GM19397 (cell line): ENCODE measurements at regions not wholly inside any gene's neighbourhood (a gene's known extent, or its start where the extent isn't known, plus 50 kb on each side); places are given as distances from the start of the nearest gene placed in this dataset.
"Not testable (repeated sequence)": the region's sequence is repeated elsewhere in the genome, so short reads cannot be mapped to it uniquely, and the experiment has no call there.

Experiments used
- ATAC-seq: cut with Tn5 transposase; IDR thresholded peaks from one replicate; pipeline ENCODE4 v1.9.1; 2021; ENCODE audit warnings: mild to moderate bottlenecking, moderate library complexity; ENCODE audit not compliant: unreplicated experiment

DNA sequence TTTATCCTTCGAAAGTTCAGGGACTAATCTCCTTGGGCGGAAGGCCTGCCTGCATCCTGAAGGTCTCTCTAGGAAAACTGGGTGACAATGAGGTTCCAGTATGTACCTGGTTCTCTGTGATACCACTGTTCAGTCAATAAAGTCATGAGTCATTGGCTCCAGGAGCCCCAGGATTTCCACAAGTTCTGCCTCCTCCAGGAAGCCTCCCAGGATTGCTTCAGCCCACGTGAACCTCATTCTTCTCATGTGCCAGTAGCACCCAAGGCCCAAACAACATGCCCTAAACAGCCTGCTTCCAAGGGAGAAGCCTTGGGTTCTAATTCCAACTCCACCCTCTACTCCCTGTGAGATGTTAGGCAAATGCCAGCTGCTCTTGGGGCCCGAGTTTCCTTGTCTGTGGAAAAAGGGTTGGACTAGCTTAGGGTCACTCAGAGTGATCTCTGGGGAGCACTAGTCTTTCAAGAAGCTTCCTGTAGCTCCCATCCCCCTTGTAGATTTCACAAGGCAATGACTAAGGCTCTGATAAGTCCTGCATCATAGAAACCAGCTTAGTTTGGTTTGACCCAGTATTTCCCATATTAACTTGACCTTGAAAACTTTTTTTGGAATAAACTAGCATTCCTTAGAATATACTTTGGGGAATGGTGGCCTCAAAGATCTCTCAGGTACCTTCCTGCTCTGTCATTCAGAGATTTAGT is 118.3 kb upstream of the ATP2B2 start:
- no peak for ATAC-seq

DNA sequence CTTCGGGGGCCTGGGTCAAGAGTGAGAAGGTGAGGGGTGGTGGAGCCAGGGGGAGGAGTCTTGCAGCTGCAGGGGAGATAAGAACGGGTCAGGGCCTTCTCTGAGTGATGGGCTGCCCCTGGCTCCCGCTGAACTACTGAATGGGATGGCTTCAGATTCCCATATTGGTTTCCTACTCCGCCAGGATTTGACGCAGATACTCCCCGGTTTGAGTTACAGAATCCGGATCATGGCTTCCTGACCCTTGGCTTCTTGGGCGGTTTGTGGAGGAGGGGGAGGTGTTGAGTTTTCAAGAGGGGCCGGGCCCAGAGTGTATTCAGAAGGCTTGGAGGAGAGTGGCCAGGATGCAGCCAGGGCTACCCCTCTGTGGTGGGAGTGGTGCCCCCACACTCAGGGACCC is 119.9 kb upstream of the ATP2B2 start:
- ATAC-seq = no peak

DNA sequence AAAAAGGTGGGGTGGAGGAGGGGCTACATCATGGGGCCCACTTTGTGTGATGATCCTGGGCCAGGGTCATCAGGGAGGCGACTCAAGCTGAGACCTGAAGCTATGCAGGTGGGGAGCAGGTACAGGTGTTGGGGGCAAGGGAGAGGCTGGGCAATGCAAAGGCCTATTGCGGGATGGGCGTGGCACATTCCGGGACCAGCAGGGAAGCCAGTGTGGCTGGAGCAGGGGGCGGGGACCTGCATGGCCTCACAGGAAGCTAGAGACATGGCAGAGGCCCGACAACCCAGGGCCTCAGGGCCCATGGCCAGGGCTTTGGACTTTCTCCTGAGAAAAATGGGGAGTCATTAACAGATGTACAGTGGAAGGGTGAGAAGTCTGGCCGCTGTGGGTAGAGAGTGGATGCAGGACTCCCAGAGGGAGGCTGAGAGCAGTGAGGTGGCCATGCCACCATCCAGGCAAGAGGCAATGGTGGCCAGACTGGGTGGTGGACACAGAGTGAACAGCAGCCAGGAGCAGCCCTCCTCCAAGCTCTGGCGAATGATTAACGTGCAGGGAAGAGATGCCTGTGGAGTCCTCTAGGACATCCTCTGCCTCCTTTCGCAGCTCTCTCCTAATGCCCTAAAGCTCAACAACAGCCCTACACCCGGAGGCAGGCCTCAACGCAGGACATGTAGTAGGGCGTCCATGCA is 122.6 kb upstream of the ATP2B2 start:
- ATAC-seq = no peak

DNA sequence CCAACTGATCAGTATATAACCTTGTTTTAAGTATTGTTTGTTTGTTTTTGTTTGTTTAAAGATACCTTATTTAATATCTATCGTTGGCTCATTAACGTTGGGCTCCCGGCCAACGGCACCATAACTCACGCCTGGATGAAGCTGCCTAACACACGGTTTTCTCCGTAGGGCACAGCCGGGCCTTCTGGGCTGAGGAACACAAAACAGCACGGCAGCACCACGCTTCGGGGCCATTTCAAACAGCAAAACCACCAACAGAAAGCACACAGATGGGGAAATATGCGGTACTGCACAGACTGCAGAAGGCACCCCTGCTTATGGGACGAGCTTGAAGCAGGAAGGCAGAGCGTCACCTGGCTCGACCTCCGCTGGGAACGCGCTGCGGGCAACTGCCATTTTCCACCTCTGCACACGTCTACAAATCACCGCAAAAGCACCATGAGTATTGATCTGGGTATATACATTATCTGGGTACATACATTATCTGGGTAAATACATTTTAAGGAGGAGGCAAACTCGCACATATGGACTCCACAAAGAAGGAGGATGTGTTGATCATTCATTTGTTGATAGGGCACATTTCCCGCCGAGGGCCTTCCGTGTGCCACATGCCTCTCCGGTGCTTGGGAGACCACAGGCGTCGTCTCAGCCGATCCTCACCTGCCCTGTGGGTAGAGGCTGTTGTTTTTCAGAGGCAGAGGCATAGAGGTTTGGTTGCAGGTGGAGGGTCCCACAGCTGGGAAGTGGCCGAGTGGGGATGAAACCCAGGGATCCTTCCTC is 123.7 kb upstream of the ATP2B2 start:
- no peak for ATAC-seq

DNA sequence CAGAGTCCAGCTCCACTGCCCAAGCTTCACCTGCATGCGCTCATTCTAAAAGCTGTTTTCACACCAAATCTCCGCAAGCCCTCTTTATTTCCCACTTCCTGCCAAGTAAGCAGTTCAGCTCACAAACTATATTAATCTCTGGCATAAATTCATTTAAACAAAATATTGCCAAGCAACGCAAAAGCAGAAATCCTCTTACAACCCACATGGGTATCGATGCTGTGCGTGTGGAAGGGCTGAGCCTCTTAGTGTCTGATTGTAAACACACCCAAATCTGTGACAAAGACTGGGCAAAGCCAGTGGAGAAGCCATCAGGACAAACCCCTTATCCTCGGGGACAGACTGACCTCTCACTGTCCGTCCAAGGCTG is 124.3 kb upstream of the ATP2B2 start:
- no peak for ATAC-seq

DNA sequence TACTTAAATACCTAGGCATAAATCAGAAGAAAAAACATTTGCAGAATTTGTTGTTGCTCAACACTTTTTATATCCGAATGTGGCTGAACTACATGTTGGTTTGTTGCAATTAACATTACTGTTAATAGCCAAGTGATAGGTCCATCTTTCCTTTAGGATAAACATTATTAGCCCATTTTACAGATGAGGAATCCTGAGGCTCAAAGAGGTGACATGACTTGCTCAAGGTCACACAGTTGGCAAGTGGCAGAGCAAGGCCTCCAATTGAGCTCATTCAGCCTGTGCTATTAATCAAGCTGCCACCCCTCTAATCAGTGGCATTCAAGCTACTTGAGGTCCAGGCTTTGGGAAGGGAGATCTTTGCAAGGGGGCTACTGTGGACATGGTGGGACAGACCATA is 125.8 kb upstream of the ATP2B2 start:
- ATAC-seq = no peak

DNA sequence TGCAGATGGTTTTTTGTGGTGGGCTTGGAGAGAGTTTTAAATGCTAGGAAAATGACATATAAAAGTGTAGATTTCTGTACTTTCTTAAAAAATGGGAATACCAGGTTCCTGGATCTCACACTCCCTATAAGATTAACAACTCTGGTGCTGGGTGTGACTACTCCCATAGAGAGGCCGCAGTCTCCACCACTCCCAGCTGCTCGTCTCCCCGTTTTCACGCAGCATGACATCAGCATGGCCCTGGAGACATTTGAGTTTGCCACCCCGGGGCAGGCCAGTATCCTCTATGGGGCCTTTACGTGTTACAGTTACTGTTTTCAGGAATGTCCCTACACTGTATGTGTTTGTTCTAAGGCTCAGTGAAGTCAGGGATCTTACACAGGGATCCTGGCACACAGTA is 126.7 kb upstream of the ATP2B2 start:
- no peak for ATAC-seq

DNA sequence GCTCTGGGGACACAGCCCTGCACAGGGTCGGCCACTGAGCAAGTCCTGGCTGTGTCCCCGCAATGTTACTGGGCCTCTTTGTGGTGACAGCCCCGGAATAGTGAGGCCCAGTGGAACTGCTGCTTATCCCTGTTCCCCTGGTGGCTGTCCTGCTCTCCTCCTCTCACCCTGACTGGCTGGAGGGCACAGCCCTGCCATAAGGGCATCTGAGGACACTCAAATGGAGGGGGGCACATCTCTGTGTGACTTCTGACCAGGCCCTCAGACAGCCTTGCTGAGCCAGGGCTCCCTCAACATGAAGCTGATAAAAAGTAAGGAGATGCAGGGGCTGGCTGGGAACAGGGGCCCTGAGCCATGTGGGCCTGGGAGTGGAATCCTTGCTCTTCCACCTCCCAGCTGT is 127.4 kb upstream of the ATP2B2 start:
- no peak for ATAC-seq

DNA sequence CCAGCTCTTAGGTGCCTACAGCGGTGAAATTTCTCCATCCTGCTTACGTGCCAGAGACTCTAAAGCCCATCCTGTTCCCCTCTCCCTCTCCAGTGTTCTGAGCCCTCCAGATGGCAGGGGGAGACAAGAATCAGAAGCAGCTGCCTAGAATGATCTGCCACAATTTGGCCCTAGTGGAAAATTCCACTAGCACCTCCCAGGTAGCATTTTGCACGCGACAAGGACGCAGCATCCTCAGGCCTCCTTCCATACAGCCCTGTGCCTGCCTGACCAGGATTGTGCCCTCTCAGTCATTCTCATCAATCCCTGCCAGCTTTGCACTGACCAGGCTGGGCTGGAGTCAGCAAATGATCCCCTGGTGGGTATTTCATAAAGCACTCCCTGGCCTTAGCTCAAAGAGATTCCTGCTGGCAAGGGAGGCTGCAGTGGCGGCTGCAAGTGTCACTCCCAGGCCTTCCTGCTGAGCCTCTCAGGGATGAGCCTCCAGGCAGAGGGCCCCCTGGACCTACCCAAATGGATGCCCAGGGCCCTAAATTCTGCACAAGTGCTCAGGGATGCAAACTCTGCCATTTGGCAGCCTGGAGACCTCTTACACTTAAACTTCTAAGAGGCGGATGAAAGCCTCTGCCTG is 130.2 kb upstream of the ATP2B2 start:
- no peak for ATAC-seq

DNA sequence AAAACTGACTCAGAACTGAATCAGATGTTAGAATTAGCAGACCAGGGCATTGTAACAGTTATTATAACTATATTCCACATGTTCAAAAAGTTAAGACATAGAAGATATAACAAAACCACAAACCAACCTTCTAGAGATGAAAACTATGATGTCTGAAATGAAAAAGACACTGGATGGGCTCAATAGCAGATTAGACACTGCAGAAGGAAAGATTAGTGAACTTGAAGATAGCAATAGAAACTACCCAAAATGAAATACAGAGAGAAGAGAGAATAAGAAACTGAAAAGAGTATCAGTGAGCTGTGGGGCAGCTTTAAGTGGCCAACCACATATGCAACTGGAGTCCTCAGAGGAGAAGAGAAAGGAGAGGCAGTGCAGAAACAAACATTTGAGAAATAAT is 132.0 kb upstream of the ATP2B2 start:
- ATAC-seq = no peak

DNA sequence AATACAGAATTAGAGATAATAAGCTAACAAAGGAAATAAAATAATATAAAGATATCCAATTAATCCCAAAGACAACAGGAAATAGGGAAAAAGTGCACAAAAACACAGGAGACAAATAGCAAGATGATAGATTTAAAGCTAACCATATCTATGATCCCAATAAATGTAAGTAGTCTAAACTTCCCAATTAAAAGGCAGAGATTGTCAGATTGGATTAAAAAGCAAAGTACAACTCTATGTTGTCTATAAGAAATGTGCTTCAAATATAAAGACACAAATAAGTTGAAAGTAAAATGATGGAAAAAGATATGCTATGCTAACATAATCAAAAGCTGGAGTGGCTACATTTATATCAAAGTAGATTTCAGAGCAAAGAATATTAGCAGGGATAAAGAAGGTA is 133.1 kb upstream of the ATP2B2 start:
- no peak for ATAC-seq

DNA sequence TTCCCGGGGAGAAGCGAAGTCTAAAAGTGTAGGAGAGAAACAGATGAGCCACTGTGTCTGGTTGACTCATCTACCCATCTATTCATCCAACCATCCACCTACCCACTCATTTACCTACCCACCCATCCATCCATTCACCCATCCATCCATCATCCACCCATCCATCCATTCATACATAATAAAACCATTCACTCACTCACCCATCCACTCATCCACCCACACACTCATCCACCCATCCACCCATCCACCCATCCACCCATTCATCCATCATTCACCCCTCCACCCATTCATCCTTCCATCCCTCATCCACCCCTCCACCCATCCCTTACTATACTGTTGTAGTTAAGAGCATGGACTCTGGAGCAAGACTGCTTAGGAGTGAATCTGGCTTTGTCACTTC is 136.4 kb upstream of the ATP2B2 start:
- ATAC-seq = no peak

DNA sequence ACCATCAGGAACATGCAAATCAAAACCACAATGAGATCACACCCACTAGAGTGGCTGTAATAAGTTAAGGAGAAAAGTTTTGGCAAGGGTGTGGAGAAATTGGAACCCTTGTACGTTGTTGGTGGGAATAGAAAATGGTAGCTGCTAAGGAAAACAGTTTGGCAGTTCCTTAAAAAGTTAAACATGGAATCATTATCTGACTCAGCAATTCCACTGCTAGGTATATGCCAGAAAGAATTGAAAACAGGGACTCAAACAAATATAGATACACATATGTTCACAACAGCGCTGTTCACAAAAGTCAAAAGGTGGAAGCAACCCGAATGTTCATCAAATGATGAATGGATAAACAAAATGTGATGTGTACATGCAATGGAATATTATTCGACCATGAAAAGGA is 138.8 kb upstream of the ATP2B2 start:
- ATAC-seq = no peak

DNA sequence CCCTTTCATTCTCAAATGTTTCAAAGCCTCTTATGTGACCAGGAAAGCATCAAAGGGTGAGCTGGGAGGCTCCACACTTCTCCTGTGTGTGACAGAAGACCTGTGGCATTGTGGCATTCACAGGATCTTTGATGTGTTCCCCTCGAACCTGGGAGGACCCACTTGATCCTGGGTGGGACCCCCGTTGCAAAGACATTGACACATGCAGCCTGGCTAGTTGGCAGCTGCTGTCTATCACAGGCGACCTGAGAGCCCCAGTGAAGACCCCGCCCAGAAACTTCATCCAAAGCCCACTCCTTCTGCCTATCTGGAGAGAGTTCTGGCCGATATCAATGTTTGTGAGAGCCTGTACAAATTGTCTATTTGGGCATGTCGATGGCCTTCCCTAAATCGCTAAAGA is 140.4 kb upstream of the ATP2B2 start:
- no peak for ATAC-seq

DNA sequence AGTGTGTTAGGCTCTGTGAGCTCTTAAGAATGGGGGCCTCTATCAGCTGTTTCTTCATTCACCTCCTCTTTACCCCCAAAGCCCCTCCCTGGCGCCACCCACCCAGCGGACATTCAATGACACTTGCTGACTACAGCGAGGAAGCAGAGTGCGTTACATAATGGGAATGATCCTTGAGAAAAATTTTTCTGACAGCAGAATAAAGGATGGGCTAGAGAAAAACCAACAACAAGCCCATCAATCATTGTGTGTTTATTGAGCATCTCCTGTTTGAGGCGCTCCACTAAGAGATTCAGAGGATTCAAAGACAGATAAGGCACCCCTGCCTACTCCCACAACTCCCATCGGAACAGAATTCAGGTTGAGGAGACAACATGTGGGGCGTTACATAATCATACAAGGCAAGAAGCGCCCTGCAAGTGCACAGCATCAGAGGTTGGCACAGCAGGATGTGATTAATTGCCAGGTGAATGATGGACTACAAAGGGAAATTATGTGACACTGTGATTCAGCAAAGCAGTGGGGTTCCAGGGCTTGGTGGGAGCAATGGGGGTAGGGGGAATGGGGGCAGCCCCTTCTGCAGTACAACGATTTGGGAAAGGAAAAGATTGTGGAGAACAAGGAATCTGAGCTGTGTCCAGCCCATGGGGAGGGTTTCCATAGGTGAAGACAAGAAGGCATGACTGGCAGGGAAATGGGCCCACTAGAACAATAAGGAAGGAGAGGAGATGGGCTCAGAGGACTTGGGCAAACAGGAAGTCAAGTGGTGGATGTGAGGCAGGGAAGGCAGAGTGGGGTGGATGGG is 141.3 kb upstream of the ATP2B2 start:
- no peak for ATAC-seq

DNA sequence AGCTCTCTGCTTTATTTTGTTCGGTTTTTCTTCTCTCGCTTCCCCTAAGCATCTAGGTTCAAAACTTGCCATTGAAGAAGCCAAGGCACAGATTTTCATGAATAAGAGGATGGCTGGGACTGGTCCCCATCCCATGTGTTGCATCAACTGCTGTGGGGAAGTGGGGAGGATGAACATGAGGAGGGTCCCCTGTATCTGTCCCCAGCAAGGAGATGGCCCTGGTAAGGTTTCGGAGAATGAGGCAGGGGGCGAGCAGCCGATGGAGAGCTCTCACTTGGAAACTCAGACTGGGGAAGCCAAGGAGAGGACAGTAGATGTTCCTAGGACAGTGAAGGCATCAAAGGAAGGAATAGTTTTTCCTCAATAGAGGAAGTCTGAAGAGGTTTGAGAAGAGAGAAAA is 142.0 kb upstream of the ATP2B2 start:
- ATAC-seq = no peak

DNA sequence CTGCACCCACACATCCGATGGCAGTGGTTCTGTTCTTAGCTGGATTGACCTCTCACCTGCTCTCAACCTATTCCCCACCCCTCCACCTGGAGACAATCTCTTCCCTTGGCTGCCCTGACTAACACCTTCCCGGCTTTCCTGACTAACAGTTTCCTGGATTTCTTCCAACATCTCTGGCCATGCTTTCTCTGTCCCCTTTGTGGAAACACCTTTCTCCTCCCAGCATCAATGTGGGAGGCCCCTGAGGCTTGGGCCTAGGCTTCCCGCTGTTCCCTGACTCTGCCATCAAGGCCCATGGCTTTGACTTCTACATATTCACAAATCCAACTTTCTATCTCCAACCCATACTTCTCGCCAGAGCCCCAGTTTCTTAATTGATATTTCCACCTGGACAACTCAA is 142.8 kb upstream of the ATP2B2 start:
- no peak for ATAC-seq

DNA sequence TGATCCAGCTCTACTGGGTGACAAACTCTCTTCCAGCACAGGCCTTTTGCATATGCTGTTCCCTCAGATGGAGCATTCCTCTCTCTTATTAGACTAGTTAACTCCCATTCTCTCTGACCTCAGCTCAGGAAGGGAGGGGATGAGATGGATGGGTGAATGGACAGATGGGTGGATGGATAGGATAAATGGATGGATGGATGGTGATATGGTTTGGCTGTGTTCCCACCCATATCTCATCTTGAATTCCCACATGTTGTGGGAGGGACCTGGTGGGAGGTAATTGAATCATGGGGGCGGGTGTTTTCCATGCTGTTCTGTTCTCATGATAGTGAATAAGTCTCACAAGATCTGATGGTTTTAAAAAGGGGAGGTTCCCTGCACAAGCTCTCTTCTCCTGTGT is 144.1 kb upstream of the ATP2B2 start:
- not testable (repeated sequence) for ATAC-seq

DNA sequence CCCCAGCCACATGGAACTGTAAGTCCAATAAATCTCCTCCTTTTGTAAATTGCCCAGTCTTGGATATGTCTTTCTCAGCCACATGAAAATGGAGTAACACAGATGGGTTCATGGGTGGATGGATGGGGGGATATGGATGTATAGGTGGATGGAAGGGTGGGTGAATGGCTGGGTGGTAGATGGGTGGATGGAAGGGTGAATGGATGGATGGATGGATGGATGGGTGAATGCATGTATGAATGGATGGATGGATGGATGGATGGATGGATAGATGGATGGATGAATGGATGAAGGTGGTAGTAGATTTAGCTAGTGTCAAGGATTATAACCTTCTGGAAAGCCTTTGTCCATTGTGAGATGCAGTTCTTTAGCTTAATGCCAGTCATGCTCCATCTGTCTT is 146.1 kb upstream of the ATP2B2 start:
- no peak for ATAC-seq

DNA sequence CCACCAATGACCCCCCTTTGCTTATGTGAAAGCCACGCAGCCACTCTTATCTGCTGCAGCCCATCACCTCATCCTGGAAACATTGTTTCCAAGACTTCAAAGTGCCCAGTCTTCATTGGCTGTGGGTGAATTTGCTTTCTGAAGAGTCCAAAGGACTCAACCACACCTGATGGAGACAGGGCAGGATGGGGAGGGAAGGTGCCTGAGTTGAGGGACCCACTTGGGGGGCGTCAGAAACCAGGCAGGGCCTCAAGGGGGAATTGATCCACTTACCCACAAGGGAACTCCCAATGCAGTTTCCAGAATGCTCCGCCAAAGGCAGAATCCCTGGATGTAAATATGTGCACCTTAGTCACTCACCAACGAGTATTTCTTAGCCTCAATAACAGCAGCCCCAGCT is 147.9 kb upstream of the ATP2B2 start:
- ATAC-seq = no peak
